SU-DHL-6 (cell line): ENCODE measurements at regions not wholly inside any gene's neighbourhood (a gene's known extent, or its start where the extent isn't known, plus 50 kb on each side); places are given as distances from the start of the nearest gene placed in this dataset.

Experiments used
- EZH2phosphoT487 ChIP-seq: fragments of 200-600 bp; sonication (generic), shearing (Covaris generic); conservative IDR thresholded peaks from 2 replicates; pipeline ENCODE4 v1.6.1; 2018; ENCODE audit warnings: mild to moderate bottlenecking, antibody characterized with exemption, low read length, moderate library complexity, mixed read lengths
- TF ChIP-seq, protein P1 (sequence below): fragments of 200-600 bp; sonication (generic); IDR thresholded peaks from one replicate; pipeline ENCODE4 v1.5.1; 2017; ENCODE audit warnings: antibody characterized with exemption, mild to moderate bottlenecking, low read length, moderate library complexity; ENCODE audit not compliant: insufficient read depth, poor library complexity, severe bottlenecking

DNA sequence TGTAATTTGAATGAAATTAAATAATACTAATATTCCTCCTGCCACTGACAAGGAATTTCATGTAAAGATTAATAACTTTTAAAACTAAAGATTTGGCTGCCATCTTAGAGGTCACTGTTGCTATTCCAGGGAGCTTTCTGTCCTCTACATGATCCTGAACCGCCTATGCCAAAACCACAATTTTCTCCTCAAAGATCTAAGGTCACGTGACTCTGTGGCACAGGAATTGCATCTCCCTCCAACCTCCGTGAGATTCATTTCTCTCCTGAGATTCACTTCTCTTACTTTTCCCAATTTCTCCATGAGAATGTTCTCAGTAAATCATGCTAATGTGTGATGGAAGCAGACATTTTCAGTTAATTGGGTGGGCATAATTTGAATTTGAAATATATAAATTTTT lies 379.6 kb upstream of the TSHZ2 start:
- TF ChIP-seq, protein P1, sequence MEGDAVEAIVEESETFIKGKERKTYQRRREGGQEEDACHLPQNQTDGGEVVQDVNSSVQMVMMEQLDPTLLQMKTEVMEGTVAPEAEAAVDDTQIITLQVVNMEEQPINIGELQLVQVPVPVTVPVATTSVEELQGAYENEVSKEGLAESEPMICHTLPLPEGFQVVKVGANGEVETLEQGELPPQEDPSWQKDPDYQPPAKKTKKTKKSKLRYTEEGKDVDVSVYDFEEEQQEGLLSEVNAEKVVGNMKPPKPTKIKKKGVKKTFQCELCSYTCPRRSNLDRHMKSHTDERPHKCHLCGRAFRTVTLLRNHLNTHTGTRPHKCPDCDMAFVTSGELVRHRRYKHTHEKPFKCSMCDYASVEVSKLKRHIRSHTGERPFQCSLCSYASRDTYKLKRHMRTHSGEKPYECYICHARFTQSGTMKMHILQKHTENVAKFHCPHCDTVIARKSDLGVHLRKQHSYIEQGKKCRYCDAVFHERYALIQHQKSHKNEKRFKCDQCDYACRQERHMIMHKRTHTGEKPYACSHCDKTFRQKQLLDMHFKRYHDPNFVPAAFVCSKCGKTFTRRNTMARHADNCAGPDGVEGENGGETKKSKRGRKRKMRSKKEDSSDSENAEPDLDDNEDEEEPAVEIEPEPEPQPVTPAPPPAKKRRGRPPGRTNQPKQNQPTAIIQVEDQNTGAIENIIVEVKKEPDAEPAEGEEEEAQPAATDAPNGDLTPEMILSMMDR, result no peak
- TF ChIP-seq EZH2phosphoT487, result no peak
